Kidney glomerular epithelial cell (primary cell): ENCODE measurements at regions not wholly inside any gene's neighbourhood (a gene's known extent, or its start where the extent isn't known, plus 50 kb on each side); places are given as distances from the start of the nearest gene placed in this dataset.
"Not testable (repeated sequence)": the region's sequence is repeated elsewhere in the genome, so short reads cannot be mapped to it uniquely, and the experiment has no call there.

ENCODE experiments used
- DNase-seq: peaks from one replicate; lab custom pipeline; 2025; lab: John Stamatoyannopoulos, UW

DNA sequence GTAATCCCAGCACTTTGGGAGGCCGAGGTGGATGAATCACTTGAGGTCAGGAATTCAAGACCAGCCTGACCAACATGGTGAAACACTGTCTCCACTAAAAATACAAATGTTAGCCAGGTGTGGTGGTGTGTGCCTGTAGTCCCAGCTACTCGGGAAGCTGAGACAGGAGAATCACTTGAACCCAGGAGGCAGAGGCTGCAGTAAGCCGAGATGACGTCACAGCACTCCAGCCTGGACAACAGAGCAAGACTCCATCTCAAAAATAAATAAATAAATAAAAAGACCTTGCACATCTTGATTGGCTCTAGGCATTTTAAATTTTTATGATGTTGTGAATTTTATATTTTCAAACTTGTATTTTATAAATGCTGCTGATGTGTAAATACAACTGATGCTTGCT, 141.7 kb downstream of the ARRDC3 start:
- not testable (repeated sequence) for DNase-seq

GRCh38 chr5:91240175-91240574, 142.9 kb downstream of the ARRDC3 start:
- DNase-seq: no peak

DNA sequence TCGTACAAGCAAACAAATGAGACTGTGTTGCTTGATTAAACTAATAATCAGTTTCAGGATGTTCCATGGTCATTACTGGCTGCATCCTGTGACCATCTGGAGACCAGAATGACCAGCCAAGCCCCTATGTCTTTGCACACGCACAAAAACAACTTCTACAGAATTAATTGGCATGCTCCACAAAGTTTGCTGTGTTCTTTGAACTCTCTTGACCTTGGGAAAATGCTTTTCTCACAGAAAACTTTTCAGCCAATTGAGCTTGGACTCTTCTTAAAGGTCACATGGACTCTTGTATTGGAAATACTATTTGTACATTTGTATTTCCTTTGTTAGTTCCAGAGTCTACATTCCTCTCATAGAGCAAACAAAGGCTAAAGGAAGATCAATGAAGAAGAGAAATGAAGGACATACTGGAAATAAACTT, 147.8 kb downstream of the ARRDC3 start:
- no peak for DNase-seq

GRCh38 chr5:91232523-91232922, 150.6 kb downstream of the ARRDC3 start:
- DNase-seq: no peak

- no peak for DNase-seq
Measured at GRCh38 chr5:91229031-91229727, 153.9 kb downstream of the ARRDC3 start.

DNA sequence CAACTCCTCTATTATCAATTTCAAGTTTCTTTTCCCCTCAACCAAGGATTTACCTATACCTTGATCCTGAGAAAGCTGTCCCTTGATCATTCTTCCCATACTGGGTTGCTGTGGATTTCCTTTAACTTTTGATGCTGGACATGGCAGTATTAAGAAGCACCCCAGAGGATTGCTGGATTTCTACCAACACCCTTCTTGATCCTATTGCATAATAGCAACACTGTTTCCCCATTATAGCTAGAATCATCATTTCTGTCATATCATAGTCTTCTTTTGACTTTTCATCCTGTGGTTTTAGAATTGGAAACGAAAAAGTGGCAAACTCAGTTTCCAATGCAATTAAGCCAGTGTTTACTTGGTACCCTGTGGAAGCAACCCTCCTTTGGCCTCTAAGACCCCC, 154.9 kb downstream of the ARRDC3 start:
- no peak for DNase-seq

- peak; percentile 61 for DNase-seq
Measured at GRCh38 chr5:91225848-91226686, 157.1 kb downstream of the ARRDC3 start.

DNA sequence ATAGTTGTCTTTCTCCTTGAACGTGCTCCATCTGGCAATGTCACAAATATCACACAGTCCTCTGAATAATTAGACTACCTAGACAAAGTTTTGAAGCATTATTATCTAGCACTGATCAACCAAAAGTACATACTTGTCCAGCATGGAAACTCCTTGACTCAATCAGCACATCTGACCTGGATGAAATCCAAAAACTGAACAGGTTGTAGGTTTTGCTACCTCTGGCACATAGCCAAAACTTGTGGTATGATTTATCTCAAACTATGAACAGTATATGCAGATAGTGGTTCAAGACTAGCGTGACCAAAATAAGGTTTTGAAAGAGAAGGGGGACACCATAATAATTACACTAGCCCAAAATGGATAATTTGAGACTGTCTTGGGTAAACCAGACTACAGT, 158.1 kb downstream of the ARRDC3 start:
- no peak for DNase-seq

- peak; percentile 45 for DNase-seq
Measured at GRCh38 chr5:91224456-91224855, 158.7 kb downstream of the ARRDC3 start.

DNA sequence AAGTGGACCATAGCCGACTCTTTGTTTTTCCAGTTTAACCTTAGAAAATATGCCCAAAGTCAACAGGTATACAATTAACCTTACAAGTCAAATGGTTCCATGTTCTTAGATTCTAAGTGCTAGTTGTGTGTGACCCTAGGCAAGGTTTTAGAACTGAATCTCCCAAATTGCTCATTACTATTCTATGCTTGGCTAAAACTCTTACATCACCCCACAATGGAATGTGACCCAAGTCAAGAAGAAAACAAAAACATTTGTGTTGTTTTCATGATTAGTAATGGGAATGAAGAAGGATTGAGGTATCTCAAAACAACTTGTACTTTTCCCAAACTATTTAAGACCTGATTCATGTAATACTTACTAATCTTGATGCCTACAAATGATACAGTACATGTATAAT, 159.2 kb downstream of the ARRDC3 start:
- DNase-seq: peak; percentile 15

DNA sequence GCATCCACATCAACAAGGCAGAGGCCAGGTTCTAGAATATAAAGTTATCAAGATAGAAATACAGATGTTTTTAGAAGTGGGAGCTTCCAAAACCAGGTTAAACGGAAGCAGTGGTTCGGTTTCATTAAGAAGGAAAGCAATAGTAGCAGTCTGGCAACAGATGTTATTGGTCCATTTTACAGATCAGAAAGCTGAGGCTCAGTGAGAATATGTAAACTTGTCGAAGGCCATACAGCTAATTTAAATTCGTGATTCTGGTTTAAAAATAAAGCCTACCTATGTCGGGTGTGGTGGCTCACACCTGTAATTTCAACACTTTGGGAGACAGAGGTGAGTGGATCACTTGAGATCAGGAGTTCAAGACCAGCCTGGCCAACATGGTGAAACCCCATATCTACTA, 160.6 kb downstream of the ARRDC3 start:
- DNase-seq: no peak

- DNase-seq: no peak
Measured at GRCh38 chr5:91221917-91222316, 161.2 kb downstream of the ARRDC3 start.

GRCh38 chr5:91219803-91220371, 163.2 kb downstream of the ARRDC3 start:
- DNase-seq: no peak

DNA sequence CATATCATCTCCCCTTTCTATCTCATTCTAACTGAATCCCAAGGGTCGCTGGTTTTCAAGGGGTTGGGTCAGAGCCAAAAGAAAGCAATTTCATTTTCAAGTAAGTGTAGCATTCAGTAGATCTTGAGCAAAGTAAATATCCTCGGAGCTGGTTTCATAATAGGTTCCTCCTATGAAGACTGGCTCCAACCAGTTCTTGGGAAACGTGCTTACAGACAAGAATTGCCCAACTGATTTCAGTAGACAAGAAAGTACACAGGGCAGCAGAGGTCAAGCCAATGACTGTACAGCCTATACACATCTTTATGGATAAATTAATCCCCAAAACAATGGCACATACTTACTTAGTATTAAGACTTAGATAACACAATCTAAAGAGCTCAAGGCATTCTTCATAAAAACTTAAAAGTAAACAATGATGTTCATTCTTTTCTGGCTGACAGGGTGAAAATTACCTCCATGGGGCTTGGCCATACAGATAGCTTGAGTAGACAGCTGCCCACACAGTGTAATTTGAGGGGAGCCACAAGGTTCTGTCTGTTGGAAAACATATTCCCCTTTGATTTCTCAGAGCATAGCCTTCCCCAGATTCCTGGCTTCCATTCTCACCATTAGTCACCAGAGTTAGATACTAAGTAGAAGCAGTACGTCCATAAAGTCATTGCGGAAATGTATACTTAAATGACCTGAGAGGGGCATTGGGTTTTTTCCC, 163.9 kb downstream of the ARRDC3 start:
- DNase-seq: peak; percentile 58

DNA sequence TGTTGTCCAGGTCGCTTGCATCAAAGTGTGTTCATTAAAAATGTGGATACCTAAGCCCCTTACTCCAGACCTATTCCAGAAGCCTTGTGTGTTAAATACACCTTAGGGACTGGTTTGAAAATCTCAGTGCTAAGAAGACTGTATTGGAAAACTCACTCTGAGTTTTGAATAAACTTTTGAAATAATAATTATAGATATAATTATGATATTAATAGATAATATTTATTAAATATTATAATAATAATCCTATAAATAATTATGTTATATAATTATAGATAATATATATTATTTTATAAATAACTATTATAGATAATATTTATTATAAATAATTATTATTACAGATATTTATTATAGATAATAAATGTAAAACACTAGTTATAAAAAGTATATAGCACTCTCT, 165.3 kb downstream of the ARRDC3 start:
- DNase-seq: no peak

DNA sequence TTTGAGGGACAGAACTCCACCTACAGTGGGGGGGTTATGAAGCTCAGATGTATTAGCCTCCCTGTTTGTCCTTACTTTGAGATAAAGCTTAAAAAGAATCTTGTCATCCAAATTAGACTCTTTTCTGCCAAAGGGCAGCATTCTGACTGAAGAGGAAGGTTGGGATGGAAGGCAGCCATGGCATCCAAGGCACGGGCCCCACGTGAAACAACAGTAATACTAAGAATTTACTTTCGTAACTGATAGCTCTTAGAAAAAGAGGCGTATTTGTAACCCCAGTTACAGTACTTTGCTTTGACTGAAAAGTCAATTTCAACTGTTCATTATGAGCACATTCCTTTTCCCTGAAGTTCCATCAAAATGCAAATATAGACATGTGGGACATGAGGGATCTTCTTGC, 168.5 kb downstream of the ARRDC3 start:
- no peak for DNase-seq
